ENCODE measurements at regions not wholly inside any gene's neighbourhood (a gene's known extent, or its start where the extent isn't known, plus 50 kb on each side); places are given as distances from the start of the nearest gene placed in this dataset.

GRCh38 chr16:47858333-47858982 lies 297.3 kb downstream of the ABCC12 start:
- Histone ChIP-seq H3K9me3 (replicated peaks; ENCODE audit: control insufficient read depth, insufficient read depth, low read depth, low read length) (no peaks in the 10 kb centered on the region), H3K4me2 (ENCODE audit: insufficient read depth, low read length) (no peak overlapping the region), H3K27ac (ENCODE audit: extremely low read depth, low read depth, low read length) (no peak overlapping the region), H2AFZ (ENCODE audit: low read depth, low read length) (no peak overlapping the region), H3K9me1 (ENCODE audit: control insufficient read depth, insufficient read depth, low read length) (no peaks in the 10 kb centered on the region), H3K4me3 (no peak overlapping the region), H3K27me3 (ENCODE audit: control insufficient read depth in 2 of 2, insufficient read depth in 2 of 2, low read length in 2 of 2) (peaks cover 0 to 16% of the 10 kb centered on the region in 2 experiments; a peak in 3 of 5 replicates), H3K4me1 (replicated peaks in 1 of 2; ENCODE audit: control insufficient read depth in 2 of 2, insufficient read depth in 2 of 2, low read length in 2 of 2) (no peaks in the 10 kb centered on the region), H3K36me3 (ENCODE audit: control insufficient read depth, insufficient read depth, low read length) (no peaks in the 10 kb centered on the region), H4K20me1 (replicated peaks; ENCODE audit: control insufficient read depth, insufficient read depth, low read length) (no peaks in the 10 kb centered on the region), H3K79me2 (ENCODE audit: control insufficient read depth, insufficient read depth, low read length) (no peaks in the 10 kb centered on the region), H3K9ac (ENCODE audit: insufficient read depth in 1 of 2, low read depth in 2 of 2, low read length in 2 of 2) (no peak overlapping the region)
- ChIA-PET CTCF (ENCODE audit: low intra/inter-chr PET ratio) (no interaction called here), POLR2A (no interaction called here)
- BruUV-seq (replicated peaks), result no TSS peak
- no peak for FAIRE-seq
- no peak for TF ChIP-seq ZNF175 (CRISPR knock-in tag; IDR thresholded peaks at IDR 0.05; ENCODE audit: low read depth)
- no peak for TF ChIP-seq MBD2 (IDR thresholded peaks at IDR 0.05; ENCODE audit: borderline replicate concordance, low read depth)
- no peak for TF ChIP-seq ZSCAN32 (CRISPR knock-in tag; IDR thresholded peaks at IDR 0.05)
- no peak for TF ChIP-seq ZNF217 (CRISPR knock-in tag; IDR thresholded peaks at IDR 0.05)
- DNase-seq (ENCODE audit: extremely low read depth in 1 of 4, low spot score in 3 of 4), result no peak
- in situ Hi-C loops (cut with MboI), result no loop called here
- intact Hi-C loops (cut with micrococcal nuclease), result no loop called here
- 0% methylated on average over 9 of the region's 9 CpGs for WGBS (ENCODE audit: insufficient coverage, low coverage, missing lambda C conversion rate)
- no peak for ATAC-seq

- H3K9me1 ChIP-seq (ENCODE audit: control insufficient read depth, insufficient read depth, low read length), result no peaks in the 10 kb centered on the region
- no peak for FAIRE-seq
- WGBS (ENCODE audit: insufficient coverage, low coverage, missing lambda C conversion rate), result 0% methylated on average over 3 of the region's 3 CpGs
- H3K36me3 ChIP-seq (ENCODE audit: control insufficient read depth, insufficient read depth, low read length), result no peaks in the 10 kb centered on the region
- H3K4me1 ChIP-seq (replicated peaks in 1 of 2; ENCODE audit: control insufficient read depth in 2 of 2, insufficient read depth in 2 of 2, low read length in 2 of 2), result no peaks in the 10 kb centered on the region
- H3K27ac ChIP-seq (ENCODE audit: extremely low read depth, low read depth, low read length), result no peak overlapping the region
- no peak overlapping the region for H2AFZ ChIP-seq (ENCODE audit: low read depth, low read length)
- DNase-seq (ENCODE audit: extremely low read depth in 1 of 4, low spot score in 3 of 4), result no peak
- H3K9me3 ChIP-seq (replicated peaks; ENCODE audit: control insufficient read depth, insufficient read depth, low read depth, low read length), result no peaks in the 10 kb centered on the region
- no peaks in the 10 kb centered on the region for H4K20me1 ChIP-seq (replicated peaks; ENCODE audit: control insufficient read depth, insufficient read depth, low read length)
- ChIA-PET CTCF (ENCODE audit: low intra/inter-chr PET ratio) (no interaction called here), POLR2A (no interaction called here)
- in situ Hi-C loops (cut with MboI), result no loop called here
- H3K27me3 ChIP-seq (ENCODE audit: control insufficient read depth in 2 of 2, insufficient read depth in 2 of 2, low read length in 2 of 2), result peaks cover 0 to 7% of the 10 kb centered on the region in 2 experiments; a peak in 1 of 5 replicates
- H3K4me2 ChIP-seq (ENCODE audit: insufficient read depth, low read length), result no peak overlapping the region
- H3K79me2 ChIP-seq (ENCODE audit: control insufficient read depth, insufficient read depth, low read length), result no peaks in the 10 kb centered on the region
- no TSS peak for BruUV-seq (replicated peaks)
- intact Hi-C loops (cut with micrococcal nuclease), result no loop called here
- H3K4me3 ChIP-seq, result no peak overlapping the region
- no peak overlapping the region for H3K9ac ChIP-seq (ENCODE audit: insufficient read depth in 1 of 2, low read depth in 2 of 2, low read length in 2 of 2)
- no peak for ATAC-seq
- TF ChIP-seq ZNF384 (IDR thresholded peaks at IDR 0.05; ENCODE audit: low read depth, low read length), result no peak
- TF ChIP-seq ZFP30 (CRISPR knock-in tag; IDR thresholded peaks at IDR 0.05; ENCODE audit: borderline replicate concordance), result no peak
- TF ChIP-seq E2F5 (CRISPR knock-in tag; IDR thresholded peaks at IDR 0.05), result no peak
- no peak for TF ChIP-seq TARDBP (IDR thresholded peaks at IDR 0.05)
- TF ChIP-seq ARID3A (IDR thresholded peaks at IDR 0.05; ENCODE audit: borderline replicate concordance, low read depth, low read length), result no peak
- no peak for TF ChIP-seq GATA2 (CRISPR knock-in tag; IDR thresholded peaks at IDR 0.05)
- no peak for TF ChIP-seq ZNF354B (CRISPR knock-in tag; IDR thresholded peaks at IDR 0.05)
- no peak for TF ChIP-seq ZNF263 (CRISPR knock-in tag; IDR thresholded peaks at IDR 0.05; ENCODE audit: borderline replicate concordance)
- TF ChIP-seq RBM25 (IDR thresholded peaks at IDR 0.05; ENCODE audit: low read depth, low read length, severe bottlenecking), result no peak
- TF ChIP-seq BDP1 (IDR thresholded peaks at IDR 0.05; ENCODE audit: insufficient read depth, insufficient read length), result no peak
- TF ChIP-seq NFXL1 (CRISPR knock-in tag; IDR thresholded peaks at IDR 0.05), result no peak
- no peak for TF ChIP-seq DNMT1 (IDR thresholded peaks at IDR 0.05)
These were observed 300.4 kb downstream of the ABCC12 start for GRCh38 chr16:47855431-47855830.
